Epithelial cell of prostate (primary cell): ENCODE measurements at regions not wholly inside any gene's neighbourhood (a gene's known extent, or its start where the extent isn't known, plus 50 kb on each side); places are given as distances from the start of the nearest gene placed in this dataset.

Source experiments
- DNase-seq: peaks from one replicate; pipeline ENCODE4 v3.0.0-alpha.2; 2011; ENCODE audit warnings: low read depth, low spot score
- H3K27ac ChIP-seq: fragments of 450-650 bp; 2 replicates; pipeline ENCODE4 v1.5.1; 2017; ENCODE audit warnings: mild to moderate bottlenecking

DNA sequence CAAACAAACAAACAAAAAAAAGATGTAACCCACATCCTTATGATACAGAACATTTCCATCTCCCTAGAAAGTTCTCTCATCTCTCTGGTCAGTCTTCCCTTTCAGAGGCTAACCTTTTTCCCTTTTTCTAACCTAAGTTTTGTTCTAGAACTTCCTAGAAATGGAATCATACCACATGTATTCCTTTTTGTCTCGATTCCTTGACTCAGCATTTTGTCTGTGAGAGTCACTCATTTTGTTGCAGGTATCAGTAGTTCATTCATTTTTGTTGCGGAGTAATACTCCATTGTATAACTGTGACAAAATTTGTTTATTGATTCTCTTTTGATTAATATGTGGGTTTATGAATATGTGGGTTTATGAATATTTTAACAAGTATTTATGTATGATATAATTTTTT is 400.0 kb upstream of the PDE4D start:
- DNase-seq: no peak
- H3K27ac ChIP-seq: no peak overlapping the region

DNA sequence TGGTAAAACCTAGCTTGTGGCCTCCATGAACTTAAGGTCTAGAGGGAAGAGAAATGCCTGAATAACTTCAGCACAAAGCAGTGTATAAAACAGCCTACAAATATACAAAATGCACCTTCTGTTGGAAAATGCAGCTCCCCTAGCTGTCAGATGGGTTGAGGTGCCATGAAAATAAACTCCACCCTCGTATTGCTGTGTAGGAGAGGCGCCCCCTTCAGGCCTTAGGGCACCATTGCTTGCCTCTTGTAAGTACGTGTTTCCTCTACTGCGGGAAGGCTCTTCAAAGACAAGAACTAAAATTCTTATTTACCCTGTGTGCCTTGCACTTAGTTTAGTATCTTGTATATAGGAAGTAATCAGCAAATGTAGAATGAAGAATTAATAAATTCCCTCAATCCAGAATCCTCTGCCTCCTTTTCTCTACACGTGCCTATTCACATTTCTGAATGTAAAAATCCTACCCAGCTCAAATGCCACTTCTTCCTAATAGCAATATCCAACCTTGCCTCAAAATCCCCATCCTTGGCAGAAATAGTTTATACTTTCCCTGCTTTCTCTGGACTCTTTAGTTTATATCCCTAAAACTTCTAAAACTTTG is 393.7 kb upstream of the PDE4D start:
- DNase-seq: peak; percentile 34
- no peak overlapping the region for H3K27ac ChIP-seq

DNA sequence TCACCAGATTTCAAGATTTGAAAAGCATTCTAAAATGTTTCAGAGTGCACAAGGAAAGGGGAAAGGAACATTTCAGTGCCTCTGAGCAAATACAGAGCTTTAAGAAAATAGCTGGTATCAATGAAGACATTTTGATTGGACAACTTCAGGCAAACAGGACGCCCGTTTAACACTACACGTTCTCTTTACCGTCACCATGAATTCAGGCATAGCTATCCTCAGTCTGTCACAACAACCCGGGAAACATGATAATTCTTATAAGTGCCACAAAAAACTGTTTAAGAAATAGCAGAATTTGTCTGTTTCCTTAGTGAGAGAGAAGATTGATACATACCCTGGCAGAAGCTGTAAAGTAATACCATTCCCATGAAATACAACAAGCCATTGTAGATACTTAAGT is 392.4 kb upstream of the PDE4D start:
- H3K27ac ChIP-seq: no peak overlapping the region
- no peak for DNase-seq

DNA sequence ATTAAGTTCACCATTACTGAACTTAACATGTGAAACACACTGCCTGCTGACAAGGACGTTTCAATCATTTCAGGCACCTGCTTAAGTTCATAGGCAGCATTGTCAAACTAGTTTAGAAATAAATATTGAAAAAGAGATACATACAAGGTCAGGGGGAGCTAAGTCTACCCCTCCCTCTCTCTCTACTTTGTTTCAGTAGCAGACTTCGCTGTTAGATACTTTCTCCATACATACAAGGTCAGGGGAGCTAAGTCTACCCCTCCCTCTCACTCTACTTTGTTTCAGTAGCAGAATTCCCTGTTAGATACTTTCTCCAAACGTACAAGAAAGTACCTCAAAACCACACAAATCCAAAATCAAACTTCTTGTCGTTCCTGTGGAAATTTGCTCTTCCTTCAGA is 387.4 kb upstream of the PDE4D start:
- DNase-seq: no peak
- H3K27ac ChIP-seq: no peak overlapping the region

DNA sequence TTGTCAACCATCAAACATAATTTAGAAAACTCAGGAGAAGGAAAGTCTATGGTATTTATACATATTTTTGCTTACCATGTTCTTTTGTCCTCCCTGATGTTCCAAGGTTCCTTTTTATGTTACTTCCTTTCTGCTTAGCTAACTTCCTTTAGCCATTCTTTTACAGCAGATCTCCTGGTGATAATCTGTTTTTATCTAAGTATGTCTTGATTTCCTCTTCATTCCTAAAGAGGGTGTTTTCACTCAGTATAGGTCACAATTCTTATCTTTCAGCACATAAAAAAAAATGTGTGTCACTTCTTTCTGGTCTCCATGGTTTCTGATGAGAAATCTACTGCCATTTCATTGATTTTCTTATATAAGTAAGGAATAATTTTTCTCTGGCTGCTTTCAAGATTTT is 384.4 kb upstream of the PDE4D start:
- no peak for DNase-seq
- no peak overlapping the region for H3K27ac ChIP-seq

DNA sequence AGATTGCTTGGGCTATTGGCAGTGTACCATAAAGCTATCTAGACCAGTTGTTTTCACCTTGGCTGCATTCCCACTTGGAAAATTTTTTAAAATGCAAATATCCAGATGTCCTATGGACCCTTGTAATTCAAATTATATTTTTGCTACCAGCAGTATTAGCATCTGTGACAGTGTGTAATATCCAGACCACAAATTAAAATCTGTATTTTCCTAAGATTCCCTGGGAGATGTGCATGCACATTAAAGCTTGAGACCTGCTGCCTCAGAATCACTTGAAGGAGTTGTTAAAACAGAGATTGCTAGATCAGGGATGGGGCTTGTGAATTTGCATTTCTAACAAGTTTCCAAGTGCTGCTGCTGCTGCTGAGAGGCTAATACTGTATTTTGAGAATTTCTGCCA is 381.2 kb upstream of the PDE4D start:
- no peak for DNase-seq
- no peak overlapping the region for H3K27ac ChIP-seq

DNA sequence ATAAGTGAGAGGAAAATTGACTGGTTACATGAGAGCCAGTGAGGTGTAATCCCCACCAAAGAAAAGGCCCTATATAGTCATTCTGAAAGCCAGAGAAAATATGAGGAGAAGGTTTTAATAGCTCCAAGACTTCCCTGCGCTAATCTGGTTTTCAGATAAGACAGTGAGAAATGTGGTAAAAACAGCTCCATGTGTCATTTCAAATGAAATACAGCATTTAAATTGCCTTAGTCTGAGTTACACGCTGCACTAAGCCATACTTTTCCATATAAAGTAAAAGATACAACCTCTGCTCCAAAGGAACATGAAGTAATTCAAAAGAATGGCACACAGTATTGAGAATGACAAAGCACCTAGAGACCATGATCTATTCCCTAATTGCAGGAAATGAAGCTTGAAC is 378.0 kb upstream of the PDE4D start:
- no peak for DNase-seq
- no peak overlapping the region for H3K27ac ChIP-seq

DNA sequence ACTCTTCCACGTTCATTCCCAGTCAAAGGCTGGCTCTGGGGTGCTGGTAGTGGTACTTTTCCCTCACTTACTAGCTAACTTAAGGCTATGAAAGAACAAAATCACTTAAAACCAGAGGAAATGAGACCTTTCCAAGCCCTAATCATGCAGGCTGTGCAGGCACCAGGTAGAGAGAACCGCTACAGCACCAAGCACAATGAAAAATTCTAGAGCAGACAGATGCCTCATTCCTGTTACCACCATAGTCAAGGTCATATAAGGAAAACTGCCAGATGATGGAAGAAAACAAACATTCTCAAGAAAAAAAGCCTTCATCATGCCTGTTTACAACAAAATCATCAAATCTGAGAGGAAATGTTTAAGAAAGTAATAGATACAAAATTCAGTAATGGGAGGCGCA is 374.4 kb upstream of the PDE4D start:
- DNase-seq: no peak

DNA sequence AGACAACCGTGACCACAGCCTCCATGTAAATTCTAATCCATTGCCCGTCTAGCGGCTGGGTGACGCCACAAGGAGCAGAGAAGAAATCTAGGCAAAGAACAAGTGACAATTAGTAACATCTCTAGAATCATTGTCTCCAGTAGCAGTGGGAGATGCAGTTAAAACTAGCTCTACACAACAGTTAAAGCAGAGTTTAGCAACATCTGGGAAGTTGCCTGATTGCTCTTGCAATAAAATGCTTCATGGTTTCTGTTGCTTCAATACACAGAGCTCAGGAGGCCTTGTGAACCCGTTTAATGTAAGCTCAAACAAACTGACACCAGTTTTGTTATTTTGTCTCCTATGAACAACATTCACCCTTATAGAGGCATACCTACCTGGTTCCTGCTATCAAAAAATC is 369.8 kb upstream of the PDE4D start:
- DNase-seq: no peak
- H3K27ac ChIP-seq: no peak overlapping the region

More for the DNA sequence above, 374.4 kb upstream of the PDE4D start:
- H3K27ac ChIP-seq: no peak overlapping the region

DNA sequence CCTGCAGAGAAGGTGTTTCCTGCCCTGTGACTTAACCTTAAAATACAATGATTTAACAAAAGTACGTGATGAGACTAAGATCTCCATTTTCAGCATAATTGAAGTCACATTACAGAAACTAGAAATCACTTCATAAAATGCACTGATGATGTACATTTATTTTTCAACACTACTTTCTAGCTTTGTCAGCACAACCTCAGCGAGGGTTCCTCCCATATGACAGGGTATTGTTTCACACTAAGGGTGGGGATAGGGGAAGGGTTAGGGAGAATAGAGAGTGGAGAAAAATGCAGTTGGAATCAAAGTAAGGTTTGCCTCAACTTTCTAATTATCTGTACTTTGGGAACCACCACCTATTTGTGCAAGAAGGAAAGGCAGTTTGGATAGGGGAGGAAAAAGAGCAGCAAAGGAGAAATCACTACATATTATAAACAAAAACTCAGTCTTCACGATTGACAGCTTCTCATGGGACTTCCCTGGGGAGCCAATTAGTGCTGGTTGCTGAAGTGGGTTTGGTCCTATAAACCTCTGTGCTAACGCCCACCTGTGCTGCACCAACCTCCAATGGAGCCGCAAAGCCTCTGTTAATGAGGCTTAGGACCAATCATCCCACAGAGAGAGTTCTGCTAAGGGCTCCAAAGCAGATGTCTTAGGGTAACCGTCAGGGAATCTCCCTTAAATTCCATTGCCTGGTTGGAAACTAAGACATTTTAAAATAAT is 369.2 kb upstream of the PDE4D start:
- no peak for DNase-seq
- no peak overlapping the region for H3K27ac ChIP-seq

DNA sequence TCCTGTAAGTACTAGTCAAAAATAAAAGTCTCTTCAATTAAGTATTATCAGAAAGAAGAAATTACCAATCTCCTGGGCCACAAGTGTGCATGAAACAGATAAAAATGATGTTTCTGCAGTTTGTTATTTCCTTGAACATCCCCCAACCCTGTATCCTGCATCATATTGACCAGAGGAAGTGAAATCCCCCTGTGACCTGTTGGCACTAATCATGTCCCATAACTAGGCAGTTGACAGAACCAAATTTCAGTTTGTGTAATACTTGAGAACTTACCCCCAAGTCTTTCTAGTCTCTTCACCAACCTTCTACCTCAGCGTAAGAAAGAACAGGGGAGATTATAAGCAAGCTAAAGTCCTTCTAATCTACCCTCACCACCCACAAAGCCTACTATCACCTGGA is 368.2 kb upstream of the PDE4D start:
- no peak for DNase-seq
- no peak overlapping the region for H3K27ac ChIP-seq

DNA sequence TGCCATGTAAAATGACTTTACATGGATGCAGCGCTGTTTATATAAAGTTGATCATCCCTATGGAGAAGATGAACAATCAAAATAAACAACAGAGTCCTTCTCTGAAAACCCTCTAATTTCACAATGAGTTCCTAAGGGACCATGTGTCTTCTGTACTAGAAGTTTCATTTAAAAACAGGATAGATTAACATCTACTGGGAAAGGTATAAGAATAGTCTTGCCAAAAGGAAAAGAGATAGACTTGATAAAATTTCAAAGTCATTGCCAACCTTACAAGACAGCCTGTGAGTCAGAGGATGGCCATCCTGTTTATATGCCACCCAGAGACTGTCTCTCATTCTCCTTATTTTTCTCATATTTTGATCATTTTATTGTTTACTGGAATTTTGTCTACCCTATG is 367.1 kb upstream of the PDE4D start:
- DNase-seq: no peak

DNA sequence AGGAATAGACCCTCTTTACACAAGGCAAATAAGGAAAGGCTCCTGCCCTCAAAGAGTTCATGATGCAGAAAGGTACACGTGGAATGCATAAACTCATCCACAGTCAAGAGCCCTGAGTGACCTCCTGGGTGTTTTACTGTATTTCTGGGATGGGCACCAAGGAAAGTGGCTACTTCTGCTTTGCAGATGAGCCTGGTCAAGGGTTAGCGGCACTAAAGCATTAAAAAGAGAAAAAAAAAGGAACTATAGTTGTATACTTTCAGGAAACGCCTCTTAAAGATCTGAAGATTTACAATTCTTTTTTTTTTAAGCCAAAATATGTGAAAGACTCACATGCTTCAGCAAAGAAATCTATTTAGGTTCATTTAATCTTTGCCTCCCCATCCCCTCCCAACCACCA is 366.2 kb upstream of the PDE4D start:
- no peak for DNase-seq
- H3K27ac ChIP-seq: no peak overlapping the region

More for the DNA sequence above, 367.1 kb upstream of the PDE4D start:
- H3K27ac ChIP-seq: no peak overlapping the region

DNA sequence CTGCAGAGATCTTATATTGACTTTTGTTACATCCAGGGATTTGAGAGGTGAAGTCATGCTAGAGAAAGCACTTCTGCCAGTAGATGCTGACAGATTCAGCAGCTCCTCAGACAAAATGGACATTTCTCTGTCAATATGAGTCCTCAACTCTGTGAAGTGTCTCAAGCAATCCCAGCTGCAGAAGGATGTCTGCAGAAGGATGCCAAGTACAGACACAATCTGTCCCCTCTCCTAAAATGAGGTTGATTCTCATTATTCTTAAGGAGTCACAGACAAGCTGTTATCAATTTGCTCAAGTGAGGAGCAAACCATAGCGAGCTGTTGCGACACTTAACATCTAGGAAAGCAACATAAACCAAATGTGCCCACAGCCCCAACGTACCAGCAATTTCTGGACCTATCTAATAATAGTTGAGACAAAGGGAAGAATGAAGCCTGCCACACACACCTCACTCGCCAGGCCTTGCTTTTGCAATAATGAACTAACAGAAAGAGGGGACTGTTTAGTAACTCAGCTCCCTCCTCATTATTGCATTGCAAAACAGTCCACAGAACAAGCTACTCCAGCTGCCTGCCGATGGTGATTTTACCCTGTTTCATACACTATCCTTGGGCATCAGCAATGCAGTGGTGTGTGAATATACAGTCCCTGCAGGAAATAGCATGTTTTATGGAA is 364.2 kb upstream of the PDE4D start:
- no peak overlapping the region for H3K27ac ChIP-seq
- DNase-seq: no peak

DNA sequence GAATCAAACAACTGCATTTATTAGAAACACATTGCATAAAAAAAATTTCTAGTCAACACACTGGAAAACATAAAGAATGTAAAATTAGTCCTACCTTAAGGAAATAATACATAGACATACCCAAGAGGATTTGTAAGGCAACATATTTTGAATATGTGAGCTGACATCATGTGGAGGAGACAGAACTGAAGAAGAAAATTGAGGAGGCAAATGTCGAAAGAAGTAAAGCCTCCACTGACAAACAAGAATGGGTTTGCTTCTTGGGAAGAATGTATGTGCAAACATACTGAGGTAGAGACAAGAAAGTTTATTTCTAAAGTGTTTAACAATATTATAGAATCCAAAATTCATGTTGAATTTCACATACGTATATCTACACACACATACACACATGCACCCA is 363.0 kb upstream of the PDE4D start:
- DNase-seq: no peak
- no peak overlapping the region for H3K27ac ChIP-seq

DNA sequence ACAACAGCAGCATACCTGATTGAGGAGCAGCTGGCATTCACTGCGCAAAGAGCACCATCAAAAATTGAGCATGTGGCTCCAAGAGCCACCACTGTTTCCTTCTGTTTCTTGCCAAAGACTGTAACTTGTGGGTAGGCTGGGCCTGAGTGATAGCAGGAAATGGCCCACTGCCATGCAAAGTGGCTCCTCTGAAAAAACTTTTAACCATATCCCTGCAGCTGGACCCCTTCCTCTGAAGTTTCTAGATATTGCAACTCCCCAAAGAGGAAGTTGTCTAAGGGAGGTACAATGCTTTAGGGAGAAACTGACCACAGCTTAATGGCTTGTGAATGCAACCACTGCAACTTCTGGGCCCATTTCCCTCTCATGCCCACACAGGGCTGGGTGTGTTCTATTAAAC is 355.4 kb upstream of the PDE4D start:
- no peak for DNase-seq
- no peak overlapping the region for H3K27ac ChIP-seq

DNA sequence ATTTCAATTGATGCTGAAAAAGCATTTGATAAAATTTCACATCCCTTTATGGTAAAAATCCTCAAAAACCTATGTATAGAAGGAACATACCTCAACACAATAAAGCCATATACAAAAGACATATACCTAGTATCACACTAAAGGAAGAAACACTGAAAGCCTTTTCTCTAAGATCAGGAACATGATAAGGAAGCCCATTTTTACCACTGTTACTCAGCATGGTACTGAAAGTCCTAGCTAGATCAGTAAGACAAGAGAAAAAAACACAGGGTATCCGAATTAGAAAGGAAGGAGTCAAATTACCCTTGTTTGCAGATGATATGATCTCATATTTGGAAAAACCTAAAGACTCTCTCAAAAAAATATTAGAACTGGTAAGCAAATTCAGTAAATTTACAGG is 350.2 kb upstream of the PDE4D start:
- DNase-seq: no peak
- H3K27ac ChIP-seq: no peak overlapping the region

DNA sequence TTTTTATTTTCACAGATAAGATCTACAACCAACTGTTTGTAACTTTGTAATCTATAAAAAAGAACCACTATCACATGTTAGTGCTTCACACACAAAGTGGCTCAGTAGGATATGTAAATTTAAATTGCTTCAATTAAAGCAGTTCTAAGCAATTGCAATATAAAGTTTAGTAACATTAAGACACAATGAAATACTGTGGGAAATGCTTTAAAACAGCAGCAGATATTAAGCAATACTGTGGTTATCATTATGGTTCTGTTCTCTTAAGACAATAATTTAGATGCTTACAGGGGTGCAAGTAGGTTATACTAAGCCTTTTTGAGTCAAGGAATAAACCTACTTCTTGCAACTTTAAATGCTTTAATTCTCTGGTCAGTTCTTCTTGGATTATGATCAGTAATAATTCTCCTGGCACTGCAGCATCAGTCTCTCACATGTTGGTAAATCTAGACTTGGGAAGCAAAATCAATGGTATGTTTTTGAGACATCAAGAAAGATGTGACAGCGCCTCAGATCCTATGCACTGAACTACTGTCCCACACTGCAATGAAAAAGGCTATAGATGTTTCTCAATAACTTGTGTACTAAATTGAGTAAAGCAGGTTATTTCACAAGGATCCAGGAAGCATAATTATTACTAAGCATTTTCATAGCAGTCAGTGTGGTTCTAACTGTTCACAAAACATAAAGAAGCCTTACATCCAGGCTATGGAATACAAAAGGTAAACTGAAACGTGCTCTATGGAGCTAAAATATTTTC is 338.7 kb upstream of the PDE4D start:
- no peak for DNase-seq
- no peak overlapping the region for H3K27ac ChIP-seq

DNA sequence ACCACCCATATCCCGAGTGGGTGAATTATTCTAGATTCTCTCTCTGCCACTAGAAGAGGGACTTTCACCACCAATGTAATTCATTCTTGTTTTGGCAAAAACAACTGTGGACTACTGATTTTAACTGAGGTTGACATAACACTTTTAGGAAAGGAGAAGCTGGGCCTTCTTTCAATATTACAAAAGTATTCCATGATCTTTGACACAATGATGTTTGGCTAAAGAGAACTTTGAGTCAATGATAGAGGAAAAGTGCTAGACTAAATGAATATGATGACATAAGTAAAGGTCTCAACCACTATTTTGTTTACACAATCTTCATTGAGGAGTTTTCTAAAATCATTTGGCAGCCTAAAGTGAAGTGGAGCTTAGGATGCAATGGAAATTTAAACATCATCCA is 336.9 kb upstream of the PDE4D start:
- no peak for DNase-seq
- no peak overlapping the region for H3K27ac ChIP-seq

DNA sequence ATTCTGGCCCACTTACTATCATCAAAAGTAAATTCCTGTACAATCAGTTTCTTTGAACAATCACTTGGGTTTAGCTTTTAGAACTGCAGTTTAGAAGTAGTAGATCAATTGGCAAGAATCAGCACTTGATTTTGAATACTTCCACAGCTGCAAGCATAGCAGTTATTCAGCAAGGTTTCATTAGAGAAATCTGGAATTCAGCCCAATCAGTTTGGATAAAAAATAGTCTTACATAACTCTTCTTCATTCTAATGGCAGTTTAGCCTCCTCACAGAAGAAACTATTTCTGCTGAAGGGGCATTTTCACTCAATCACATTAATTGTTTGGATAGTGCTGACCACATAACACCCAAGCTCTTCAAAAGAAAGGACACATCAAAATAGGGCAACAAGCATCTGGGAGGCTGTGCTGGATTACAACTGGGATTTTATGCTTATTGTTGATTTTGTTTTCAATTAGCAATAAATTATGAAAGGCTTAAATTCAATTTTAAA is 336.2 kb upstream of the PDE4D start:
- no peak for DNase-seq
- no peak overlapping the region for H3K27ac ChIP-seq

DNA sequence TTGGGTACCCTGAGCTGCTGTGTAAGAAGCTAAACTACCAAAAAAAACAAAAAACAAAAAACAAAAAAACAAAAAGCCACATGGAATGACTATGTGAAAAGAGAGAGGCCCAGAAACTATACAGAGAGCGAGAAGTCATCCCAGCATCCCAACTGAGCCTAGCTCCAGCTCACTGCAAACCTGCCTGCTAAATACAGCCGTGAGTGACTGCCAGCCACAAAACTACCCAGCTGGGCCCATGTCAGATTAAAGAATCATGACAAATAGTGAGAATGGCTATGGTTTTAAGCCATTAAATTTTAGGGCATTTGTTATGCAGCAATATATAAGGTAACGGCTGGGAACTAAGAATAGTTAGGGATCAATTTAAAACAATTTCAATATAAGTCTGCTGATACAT is 335.1 kb upstream of the PDE4D start:
- no peak for DNase-seq
- no peak overlapping the region for H3K27ac ChIP-seq
